ENCODE measurements at regions not wholly inside any gene's neighbourhood (a gene's known extent, or its start where the extent isn't known, plus 50 kb on each side); places are given as distances from the start of the nearest gene placed in this dataset.

- Histone ChIP-seq H3K27me3 (no peaks in the 10 kb centered on the region), H3K27ac (peak overlapping the region; percentile 61 to 87 (median 78)), H3K4me1 (no peaks in the 10 kb centered on the region), H3K36me3 (no peaks in the 10 kb centered on the region), H3K9me3 (no peaks in the 10 kb centered on the region), H3K4me3 (peak overlapping the region; percentile 44 to 63 (median 60))
- no peak for TF ChIP-seq POLR2A (IDR thresholded peaks at IDR 0.05)
- TF ChIP-seq CTCF (IDR thresholded peaks at IDR 0.05), result no peak
- peak; percentile 39 to 72 (median 54) for DNase-seq
These were observed 142.0 kb downstream of the ZNF737 start for GRCh38 chr19:20423381-20424197.

- Histone ChIP-seq H3K27ac (peak overlapping the region in 3 of 4 donors; percentile 61 to 87 (median 78)), H3K4me3 (peak overlapping the region in 3 of 4 donors; percentile 44 to 62 (median 57)), H3K9me3 (no peaks in the 10 kb centered on the region), H3K4me1 (no peaks in the 10 kb centered on the region), H3K36me3 (no peaks in the 10 kb centered on the region), H3K27me3 (no peaks in the 10 kb centered on the region)
- DNase-seq, result no peak
- no peak for TF ChIP-seq POLR2A (IDR thresholded peaks at IDR 0.05)
- no peak for TF ChIP-seq CTCF (IDR thresholded peaks at IDR 0.05)
These were observed 143.1 kb downstream of the ZNF737 start for GRCh38 chr19:20422216-20423205.

- no peak overlapping the region for H3K4me3 ChIP-seq
- TF ChIP-seq CTCF (IDR thresholded peaks at IDR 0.05) (no peak), POLR2A (IDR thresholded peaks at IDR 0.05) (no peak)
- H3K4me1 ChIP-seq, result no peaks in the 10 kb centered on the region
- H3K36me3 ChIP-seq, result no peaks in the 10 kb centered on the region
- H3K27me3 ChIP-seq, result no peaks in the 10 kb centered on the region
- DNase-seq, result no peak
- H3K27ac ChIP-seq, result no peak overlapping the region
- H3K9me3 ChIP-seq, result no peaks in the 10 kb centered on the region
These were observed 148.9 kb downstream of the ZNF737 start for GRCh38 chr19:20416661-20417060.

- Histone ChIP-seq H3K4me1 (no peaks in the 10 kb centered on the region), H3K27ac (no peak overlapping the region), H3K9me3 (no peaks in the 10 kb centered on the region), H3K4me3 (no peak overlapping the region), H3K36me3 (no peaks in the 10 kb centered on the region), H3K27me3 (no peaks in the 10 kb centered on the region)
- no peak for DNase-seq
- TF ChIP-seq CTCF (IDR thresholded peaks at IDR 0.05), result no peak
These were observed 151.5 kb downstream of the ZNF737 start for GRCh38 chr19:20414120-20414519.

- Histone ChIP-seq H3K9me3 (no peaks in the 10 kb centered on the region), H3K36me3 (no peaks in the 10 kb centered on the region), H3K27me3 (no peaks in the 10 kb centered on the region), H3K4me1 (no peaks in the 10 kb centered on the region), H3K4me3 (no peak overlapping the region), H3K27ac (no peak overlapping the region)
- TF ChIP-seq POLR2A (IDR thresholded peaks at IDR 0.05) (no peak), CTCF (IDR thresholded peaks at IDR 0.05) (no peak)
- no peak for DNase-seq
These were observed 151.9 kb downstream of the ZNF737 start for GRCh38 chr19:20413705-20414104.
